ENCODE measurements at regions not wholly inside any gene's neighbourhood (a gene's known extent, or its start where the extent isn't known, plus 50 kb on each side); places are given as distances from the start of the nearest gene placed in this dataset.

DNA sequence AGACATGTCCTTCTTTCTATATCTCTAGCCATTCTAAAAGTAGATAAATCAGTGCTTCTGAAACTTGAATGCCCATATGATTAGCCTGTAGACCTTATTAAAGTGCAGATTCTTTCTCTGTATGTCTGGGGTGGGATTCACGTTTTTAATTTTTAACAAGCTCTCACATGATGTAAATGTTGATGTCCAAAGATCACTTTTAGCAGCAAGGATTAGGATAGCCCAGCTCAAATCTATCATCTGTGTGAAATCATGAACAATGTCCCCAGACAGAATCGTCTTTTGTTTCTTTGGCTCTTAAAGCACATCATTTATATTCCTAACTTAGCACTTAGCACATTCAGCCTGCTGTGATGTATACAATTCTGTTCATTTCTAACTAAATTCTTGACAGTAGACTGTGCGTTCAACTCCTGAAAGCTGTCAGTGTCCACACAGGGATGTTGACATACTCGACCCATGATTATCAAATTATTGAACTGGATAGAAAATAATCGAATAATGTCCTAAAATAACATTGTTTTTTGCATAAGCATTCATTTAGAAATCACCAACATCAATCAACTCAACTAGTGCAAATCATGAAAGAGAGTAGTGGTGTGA is 102.1 kb upstream of the MLIP start:
- Mint-ChIP-seq H3K9me3 (peaks cover 0 to 1% (median 0%) of the 10 kb centered on the region in 11 donors), H3K27me3 (peaks cover 0 to 12% (median 4%) of the 10 kb centered on the region in 5 donors), H3K36me3 (no peaks in the 10 kb centered on the region), H3K4me3 (no peak overlapping the region), H3K27ac (no peak overlapping the region), H3K4me1 (no peaks in the 10 kb centered on the region)
- no peaks in the 10 kb centered on the region for H3K9me3 ChIP-seq (ENCODE audit: control insufficient read depth in 2 of 3, low read length in 3 of 3)
- no peaks in the 10 kb centered on the region for H3K36me3 ChIP-seq (ENCODE audit: control insufficient read depth in 2 of 3, insufficient read depth in 3 of 3, low read length in 3 of 3)
- no peaks in the 10 kb centered on the region for H3K27me3 ChIP-seq (ENCODE audit: control insufficient read depth in 2 of 2, insufficient read depth in 2 of 2, low read length in 2 of 2)
- CTCF ChIA-PET = no interaction called here
- intact Hi-C loops (cut with micrococcal nuclease) = no loop called here
- ATAC-seq (no peak), DNase-seq (no peak)
- H3K4me3 ChIP-seq (ENCODE audit: low read length) = no peak overlapping the region
- no peaks in the 10 kb centered on the region for H3K4me1 ChIP-seq (ENCODE audit: control insufficient read depth in 2 of 2, insufficient read depth in 2 of 2, low read length in 2 of 2)
- POLR2A ChIA-PET = no interaction called here
- H3K27ac ChIP-seq (ENCODE audit: low read depth, low read length) = no peak overlapping the region

DNA sequence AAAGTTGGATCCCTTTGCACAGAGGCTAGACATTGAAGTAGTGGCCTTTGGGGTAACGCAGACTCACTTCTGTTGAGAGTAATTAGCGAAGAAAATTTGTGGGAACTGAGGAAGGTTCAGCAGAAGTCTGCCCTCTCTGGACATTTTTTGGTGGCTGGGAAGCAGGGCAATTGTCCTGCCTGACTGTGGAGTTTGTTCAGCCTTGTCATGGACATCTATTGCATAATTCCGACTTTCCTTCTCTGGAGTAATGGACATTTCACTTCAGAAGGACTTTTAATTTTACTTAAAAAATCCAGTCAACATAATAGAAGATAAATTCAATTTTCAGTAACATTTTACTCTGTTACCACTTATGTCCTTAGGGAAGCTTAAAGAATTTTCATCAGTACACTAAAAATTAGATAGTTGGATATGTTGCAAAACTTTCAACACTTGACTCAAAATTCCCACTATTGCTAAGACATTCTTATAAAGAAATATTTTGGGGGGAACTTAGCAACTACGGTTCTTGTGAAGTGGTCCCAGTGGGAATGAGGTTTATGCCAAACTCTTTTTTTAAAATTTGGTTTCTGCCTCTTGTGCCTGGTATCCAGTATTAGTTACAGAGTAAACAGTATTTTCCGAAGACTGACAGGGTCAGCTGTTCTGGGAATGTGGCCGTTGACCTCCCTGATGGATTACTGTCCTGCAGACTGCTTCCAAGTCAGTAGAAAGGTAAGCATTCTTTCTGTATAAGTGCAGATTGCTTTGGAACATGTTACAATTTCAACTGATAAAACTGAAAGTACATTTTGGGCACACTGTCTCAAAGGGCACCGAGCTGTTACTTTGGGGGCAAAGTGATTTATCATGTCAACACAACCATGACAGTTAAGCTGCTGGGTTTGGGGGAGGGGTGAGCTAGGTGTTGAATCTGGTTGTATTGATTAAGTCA is 100.6 kb upstream of the MLIP start:
- Histone ChIP-seq H3K4me1 (ENCODE audit: control insufficient read depth in 2 of 2, insufficient read depth in 2 of 2, low read length in 2 of 2) (no peaks in the 10 kb centered on the region), H3K27me3 (ENCODE audit: control insufficient read depth in 2 of 2, insufficient read depth in 2 of 2, low read length in 2 of 2) (no peaks in the 10 kb centered on the region), H3K4me3 (ENCODE audit: low read length) (no peak overlapping the region), H3K36me3 (ENCODE audit: control insufficient read depth in 2 of 3, insufficient read depth in 3 of 3, low read length in 3 of 3) (no peaks in the 10 kb centered on the region), H3K27ac (ENCODE audit: low read depth, low read length) (no peak overlapping the region), H3K9me3 (ENCODE audit: control insufficient read depth in 2 of 3, low read length in 3 of 3) (no peaks in the 10 kb centered on the region)
- no peak overlapping the region for H3K4me3 Mint-ChIP-seq
- peaks cover 0 to 11% (median 4%) of the 10 kb centered on the region in 5 donors for H3K27me3 Mint-ChIP-seq
- no peak overlapping the region for H3K27ac Mint-ChIP-seq
- intact Hi-C loops (cut with micrococcal nuclease) = no loop called here
- ChIA-PET POLR2A (no interaction called here), CTCF (no interaction called here)
- no peaks in the 10 kb centered on the region for H3K9me3 Mint-ChIP-seq
- no peaks in the 10 kb centered on the region for H3K4me1 Mint-ChIP-seq
- no peaks in the 10 kb centered on the region for H3K36me3 Mint-ChIP-seq
- DNase-seq (no peak), ATAC-seq (no peak)

DNA sequence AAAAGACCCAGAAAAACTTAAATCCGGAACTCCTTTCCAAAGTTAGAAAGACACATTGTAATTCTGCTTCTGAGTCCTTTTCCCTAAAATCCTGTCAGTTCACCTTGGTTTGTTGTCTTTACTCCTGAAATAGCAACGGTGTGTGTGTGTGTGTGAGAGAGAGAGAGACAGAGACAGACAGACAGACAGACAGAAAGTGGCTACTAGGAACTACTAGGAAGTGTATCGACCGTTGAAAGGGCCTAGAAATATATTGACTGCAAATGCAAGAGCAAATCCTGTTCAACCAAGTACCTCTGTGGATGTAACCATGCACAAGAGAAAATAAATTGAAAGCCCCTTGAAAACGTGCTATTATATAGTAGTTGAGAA is 100.0 kb upstream of the MLIP start:
- CTCF ChIA-PET = no interaction called here
- Mint-ChIP-seq H3K27ac (no peak overlapping the region), H3K27me3 (peaks cover 0 to 11% (median 4%) of the 10 kb centered on the region in 5 donors)

DNA sequence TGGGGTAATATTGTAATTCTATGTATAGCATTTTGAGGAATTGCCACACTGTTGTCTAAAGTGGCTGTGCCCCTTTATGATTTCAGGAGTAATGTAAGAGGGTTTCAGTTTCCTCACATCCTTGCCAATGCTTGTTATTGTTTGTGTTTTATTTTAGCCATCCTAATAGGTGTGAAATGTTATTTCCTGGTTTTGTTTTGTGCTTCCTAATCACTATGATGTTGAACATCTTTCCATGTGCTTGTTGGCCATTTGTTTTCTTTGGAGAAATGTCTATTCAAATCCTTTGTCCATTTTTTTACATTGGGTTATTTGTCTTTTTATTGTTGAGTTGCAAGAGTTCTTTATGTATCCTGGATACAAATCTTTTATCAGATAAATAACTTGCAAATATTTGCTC is 97.3 kb upstream of the MLIP start:
- Mint-ChIP-seq H3K27me3 (peaks cover 0 to 8% (median 4%) of the 10 kb centered on the region in 5 donors), H3K4me1 (no peaks in the 10 kb centered on the region), H3K27ac (no peak overlapping the region), H3K36me3 (no peaks in the 10 kb centered on the region), H3K9me3 (peaks cover 0 to 5% (median 0%) of the 10 kb centered on the region in 11 donors), H3K4me3 (no peak overlapping the region)
- Histone ChIP-seq H3K9me3 (ENCODE audit: control insufficient read depth in 2 of 3, low read length in 3 of 3) (no peaks in the 10 kb centered on the region), H3K27ac (ENCODE audit: low read depth, low read length) (no peak overlapping the region), H3K4me1 (ENCODE audit: control insufficient read depth in 2 of 2, insufficient read depth in 2 of 2, low read length in 2 of 2) (no peaks in the 10 kb centered on the region), H3K36me3 (ENCODE audit: control insufficient read depth in 2 of 3, insufficient read depth in 3 of 3, low read length in 3 of 3) (no peaks in the 10 kb centered on the region), H3K4me3 (ENCODE audit: low read length) (no peak overlapping the region), H3K27me3 (ENCODE audit: control insufficient read depth in 2 of 2, insufficient read depth in 2 of 2, low read length in 2 of 2) (no peaks in the 10 kb centered on the region)
- ChIA-PET CTCF (no interaction called here), POLR2A (no interaction called here)
- no peak for ATAC-seq
- intact Hi-C loops (cut with micrococcal nuclease) = no loop called here
- DNase-seq = no peak

More for the DNA sequence above, 100.0 kb upstream of the MLIP start:
- ATAC-seq = no peak
- Mint-ChIP-seq H3K4me3 (no peak overlapping the region), H3K9me3 (no peaks in the 10 kb centered on the region), H3K4me1 (no peaks in the 10 kb centered on the region), H3K36me3 (no peaks in the 10 kb centered on the region)
- POLR2A ChIA-PET = no interaction called here
- Histone ChIP-seq H3K4me3 (ENCODE audit: low read length) (no peak overlapping the region), H3K27ac (ENCODE audit: low read depth, low read length) (no peak overlapping the region), H3K36me3 (ENCODE audit: control insufficient read depth in 2 of 3, insufficient read depth in 3 of 3, low read length in 3 of 3) (no peaks in the 10 kb centered on the region), H3K4me1 (ENCODE audit: control insufficient read depth in 2 of 2, insufficient read depth in 2 of 2, low read length in 2 of 2) (no peaks in the 10 kb centered on the region), H3K27me3 (ENCODE audit: control insufficient read depth in 2 of 2, insufficient read depth in 2 of 2, low read length in 2 of 2) (no peaks in the 10 kb centered on the region), H3K9me3 (ENCODE audit: control insufficient read depth in 2 of 3, low read length in 3 of 3) (no peaks in the 10 kb centered on the region)
- intact Hi-C loops (cut with micrococcal nuclease) = no loop called here
- no peak for DNase-seq

DNA sequence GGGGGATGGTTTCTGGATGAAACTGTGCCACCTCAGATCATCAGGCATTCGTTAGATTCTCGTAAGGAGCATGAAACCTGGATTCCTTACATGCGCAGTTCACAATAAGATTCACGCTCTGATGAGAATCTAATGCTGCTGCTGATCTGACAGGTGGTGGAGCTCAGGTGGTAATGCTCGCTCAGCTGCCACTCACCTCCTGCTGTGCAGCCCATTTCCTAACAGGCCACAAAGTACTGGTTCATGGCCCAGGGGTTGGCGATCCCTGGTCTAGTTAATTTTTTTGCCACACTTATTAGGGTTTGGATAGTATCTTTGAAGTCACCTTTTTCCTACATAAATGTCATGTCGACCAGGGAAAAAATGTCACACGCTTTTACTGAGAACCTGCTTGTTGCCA is 96.8 kb upstream of the MLIP start:
- POLR2A ChIA-PET = no interaction called here
- H3K27me3 Mint-ChIP-seq = peaks cover 0 to 6% (median 4%) of the 10 kb centered on the region in 5 donors
- H3K4me3 Mint-ChIP-seq = no peak overlapping the region
- intact Hi-C loops (cut with micrococcal nuclease) = no loop called here
- no peaks in the 10 kb centered on the region for H3K9me3 ChIP-seq (ENCODE audit: control insufficient read depth in 2 of 3, low read length in 3 of 3)
- H3K4me1 Mint-ChIP-seq = no peaks in the 10 kb centered on the region
- peaks cover 0 to 5% (median 0%) of the 10 kb centered on the region in 11 donors for H3K9me3 Mint-ChIP-seq
- H3K27ac Mint-ChIP-seq = no peak overlapping the region
- DNase-seq = no peak
- no peak overlapping the region for H3K27ac ChIP-seq (ENCODE audit: low read depth, low read length)
- no peaks in the 10 kb centered on the region for H3K36me3 ChIP-seq (ENCODE audit: control insufficient read depth in 2 of 3, insufficient read depth in 3 of 3, low read length in 3 of 3)
- H3K4me1 ChIP-seq (ENCODE audit: control insufficient read depth in 2 of 2, insufficient read depth in 2 of 2, low read length in 2 of 2) = no peaks in the 10 kb centered on the region
- H3K36me3 Mint-ChIP-seq = no peaks in the 10 kb centered on the region
- H3K27me3 ChIP-seq (ENCODE audit: control insufficient read depth in 2 of 2, insufficient read depth in 2 of 2, low read length in 2 of 2) = no peaks in the 10 kb centered on the region
- ATAC-seq = no peak
- CTCF ChIA-PET = no interaction called here
- no peak overlapping the region for H3K4me3 ChIP-seq (ENCODE audit: low read length)

DNA sequence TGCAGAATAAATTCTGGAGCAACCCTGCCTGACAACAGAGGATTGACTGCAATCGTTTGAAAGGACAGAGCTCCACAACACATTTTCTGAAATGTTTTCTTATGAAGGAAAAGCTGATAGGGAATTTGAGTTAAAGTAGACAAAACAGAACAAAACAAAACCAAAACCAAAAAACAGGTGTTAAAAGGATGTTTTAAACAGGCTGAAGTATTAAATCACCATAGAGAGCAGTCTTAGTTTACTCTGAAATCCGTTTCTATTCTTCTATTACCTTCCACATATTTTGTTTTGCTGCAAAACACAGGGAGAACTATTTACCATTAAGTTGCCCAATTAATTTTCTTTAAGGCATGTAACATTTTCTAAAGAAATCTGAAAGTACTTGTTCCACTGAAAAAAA is 93.4 kb upstream of the MLIP start:
- Histone ChIP-seq H3K9me3 (ENCODE audit: control insufficient read depth in 2 of 3, low read length in 3 of 3) (no peaks in the 10 kb centered on the region), H3K4me3 (ENCODE audit: low read length) (no peak overlapping the region), H3K27ac (ENCODE audit: low read depth, low read length) (no peak overlapping the region), H3K36me3 (ENCODE audit: control insufficient read depth in 2 of 3, insufficient read depth in 3 of 3, low read length in 3 of 3) (no peaks in the 10 kb centered on the region), H3K27me3 (ENCODE audit: control insufficient read depth in 2 of 2, insufficient read depth in 2 of 2, low read length in 2 of 2) (no peaks in the 10 kb centered on the region), H3K4me1 (ENCODE audit: control insufficient read depth in 2 of 2, insufficient read depth in 2 of 2, low read length in 2 of 2) (no peaks in the 10 kb centered on the region)
- Mint-ChIP-seq H3K27me3 (peaks cover 0 to 4% (median 4%) of the 10 kb centered on the region in 5 donors), H3K4me1 (no peaks in the 10 kb centered on the region), H3K9me3 (peaks cover 0 to 5% (median 0%) of the 10 kb centered on the region in 11 donors), H3K27ac (no peak overlapping the region), H3K4me3 (no peak overlapping the region), H3K36me3 (no peaks in the 10 kb centered on the region)
- POLR2A ChIA-PET = no interaction called here
- no peak for ATAC-seq
- intact Hi-C loops (cut with micrococcal nuclease) = no loop called here
- CTCF ChIA-PET = no interaction called here
- DNase-seq = no peak

DNA sequence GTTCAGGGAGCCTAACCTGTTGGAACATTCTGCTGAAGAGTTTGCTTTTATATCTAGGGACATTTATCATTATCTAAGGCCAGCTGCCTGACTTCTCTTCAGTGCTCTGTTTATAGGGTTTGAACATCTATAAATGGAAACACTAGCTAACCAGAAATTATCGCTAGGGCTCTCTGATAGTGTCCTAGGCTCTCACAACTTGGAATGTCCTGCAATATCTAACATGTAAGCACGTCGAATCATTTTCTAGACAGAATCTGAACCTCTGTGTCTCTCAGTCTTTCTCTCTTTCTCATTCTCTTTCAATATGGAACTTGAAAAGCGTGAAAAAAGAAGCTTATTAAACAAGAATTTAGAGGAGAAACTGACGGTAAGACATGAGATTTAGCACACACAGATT is 92.5 kb upstream of the MLIP start:
- peaks cover 0 to 4% (median 4%) of the 10 kb centered on the region in 5 donors for H3K27me3 Mint-ChIP-seq
- Histone ChIP-seq H3K4me1 (ENCODE audit: control insufficient read depth in 2 of 2, insufficient read depth in 2 of 2, low read length in 2 of 2) (no peaks in the 10 kb centered on the region), H3K4me3 (ENCODE audit: low read length) (no peak overlapping the region), H3K27ac (ENCODE audit: low read depth, low read length) (no peak overlapping the region), H3K27me3 (ENCODE audit: control insufficient read depth in 2 of 2, insufficient read depth in 2 of 2, low read length in 2 of 2) (no peaks in the 10 kb centered on the region), H3K36me3 (ENCODE audit: control insufficient read depth in 2 of 3, insufficient read depth in 3 of 3, low read length in 3 of 3) (no peaks in the 10 kb centered on the region), H3K9me3 (ENCODE audit: control insufficient read depth in 2 of 3, low read length in 3 of 3) (no peaks in the 10 kb centered on the region)
- no peaks in the 10 kb centered on the region for H3K36me3 Mint-ChIP-seq
- H3K4me3 Mint-ChIP-seq = no peak overlapping the region
- H3K4me1 Mint-ChIP-seq = no peaks in the 10 kb centered on the region
- ATAC-seq = no peak
- intact Hi-C loops (cut with micrococcal nuclease) = no loop called here
- H3K9me3 Mint-ChIP-seq = peaks cover 0 to 5% (median 0%) of the 10 kb centered on the region in 11 donors
- CTCF ChIA-PET = no interaction called here
- DNase-seq = no peak
- POLR2A ChIA-PET = no interaction called here
- no peak overlapping the region for H3K27ac Mint-ChIP-seq

Data from naive thymus-derived CD4-positive, alpha-beta T cell (primary cell).